ENCODE measurements at regions not wholly inside any gene's neighbourhood (a gene's known extent, or its start where the extent isn't known, plus 50 kb on each side); places are given as distances from the start of the nearest gene placed in this dataset.

DNA sequence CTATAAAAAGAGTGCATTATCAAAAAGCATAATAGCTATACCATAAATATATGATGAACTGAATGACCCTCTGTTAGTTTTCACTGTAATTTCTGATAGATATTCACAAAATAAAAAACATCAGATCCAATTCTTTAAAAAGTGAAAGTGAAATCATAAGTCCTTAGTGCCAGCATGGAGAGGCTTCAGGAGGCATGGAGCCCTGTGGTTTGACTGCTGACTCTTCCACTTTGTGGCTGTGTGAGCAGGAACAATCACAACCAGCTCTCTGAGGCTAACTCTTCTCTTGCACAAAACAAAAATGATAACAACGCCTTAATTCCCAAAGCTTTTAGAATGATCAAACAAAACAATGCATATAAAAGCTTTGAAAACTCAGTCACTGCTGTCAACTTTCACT is 1143.9 kb downstream of the PDHA2 start:
- TF ChIP-seq, protein P1, sequence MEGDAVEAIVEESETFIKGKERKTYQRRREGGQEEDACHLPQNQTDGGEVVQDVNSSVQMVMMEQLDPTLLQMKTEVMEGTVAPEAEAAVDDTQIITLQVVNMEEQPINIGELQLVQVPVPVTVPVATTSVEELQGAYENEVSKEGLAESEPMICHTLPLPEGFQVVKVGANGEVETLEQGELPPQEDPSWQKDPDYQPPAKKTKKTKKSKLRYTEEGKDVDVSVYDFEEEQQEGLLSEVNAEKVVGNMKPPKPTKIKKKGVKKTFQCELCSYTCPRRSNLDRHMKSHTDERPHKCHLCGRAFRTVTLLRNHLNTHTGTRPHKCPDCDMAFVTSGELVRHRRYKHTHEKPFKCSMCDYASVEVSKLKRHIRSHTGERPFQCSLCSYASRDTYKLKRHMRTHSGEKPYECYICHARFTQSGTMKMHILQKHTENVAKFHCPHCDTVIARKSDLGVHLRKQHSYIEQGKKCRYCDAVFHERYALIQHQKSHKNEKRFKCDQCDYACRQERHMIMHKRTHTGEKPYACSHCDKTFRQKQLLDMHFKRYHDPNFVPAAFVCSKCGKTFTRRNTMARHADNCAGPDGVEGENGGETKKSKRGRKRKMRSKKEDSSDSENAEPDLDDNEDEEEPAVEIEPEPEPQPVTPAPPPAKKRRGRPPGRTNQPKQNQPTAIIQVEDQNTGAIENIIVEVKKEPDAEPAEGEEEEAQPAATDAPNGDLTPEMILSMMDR (conservative IDR thresholded peaks at IDR 0.05; ENCODE audit: low read length), result no peak
- no peak for TF ChIP-seq EZH2phosphoT487 (IDR thresholded peaks at IDR 0.05; ENCODE audit: borderline replicate concordance, low read depth, low read length)

Data from OCI-LY7 (cell line).